OCI-LY7 (cell line): ENCODE measurements at regions not wholly inside any gene's neighbourhood (a gene's known extent, or its start where the extent isn't known, plus 50 kb on each side); places are given as distances from the start of the nearest gene placed in this dataset.

Experiments used
- EZH2phosphoT487 ChIP-seq: fragments of 200-600 bp; sonication (generic); IDR thresholded peaks from 2 replicates; pipeline ENCODE4 v1.6.1; 2018; ENCODE audit warnings: low read depth, borderline replicate concordance, mild to moderate bottlenecking, mixed run types, antibody characterized with exemption, low read length, moderate library complexity, mixed read lengths
- TF ChIP-seq, protein P1 (sequence below): fragments of 200-600 bp; sonication (generic); conservative IDR thresholded peaks from 2 replicates; pipeline ENCODE4 v1.5.1; 2014; ENCODE audit warnings: mild to moderate bottlenecking, antibody characterized with exemption, low read length, moderate library complexity, mixed read lengths

DNA sequence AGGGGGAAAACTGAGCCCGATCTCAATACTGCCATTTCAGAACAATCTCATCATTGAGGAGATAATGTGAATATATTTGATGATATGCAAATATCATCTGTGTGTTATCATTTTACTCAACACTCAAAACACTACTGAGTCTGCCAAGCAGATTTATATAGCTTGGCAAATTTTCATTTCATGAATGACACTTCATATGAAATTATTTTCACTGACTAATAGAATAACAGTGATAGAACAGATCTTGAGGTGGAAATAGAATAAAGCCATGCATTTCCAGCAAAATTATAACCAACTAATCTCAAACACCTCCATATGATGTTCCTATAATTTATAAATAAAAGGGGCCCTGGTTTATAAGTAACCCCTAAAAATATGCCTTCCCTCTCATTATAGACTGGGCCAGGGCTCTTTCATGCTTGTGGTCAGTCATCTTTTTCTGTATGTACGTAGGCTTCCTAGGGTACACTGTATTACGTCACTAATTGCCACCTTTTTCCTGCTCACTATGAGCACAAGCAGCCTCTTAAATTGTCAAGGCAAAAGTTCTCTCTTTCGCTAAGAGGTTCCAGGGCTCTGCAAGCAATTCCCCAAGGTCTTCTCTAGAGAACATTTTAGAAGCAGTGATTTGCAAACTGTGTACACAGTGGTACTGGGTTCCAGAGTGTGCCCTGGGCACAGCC is 197.1 kb upstream of the FOXN3 start:
- TF ChIP-seq, protein P1, sequence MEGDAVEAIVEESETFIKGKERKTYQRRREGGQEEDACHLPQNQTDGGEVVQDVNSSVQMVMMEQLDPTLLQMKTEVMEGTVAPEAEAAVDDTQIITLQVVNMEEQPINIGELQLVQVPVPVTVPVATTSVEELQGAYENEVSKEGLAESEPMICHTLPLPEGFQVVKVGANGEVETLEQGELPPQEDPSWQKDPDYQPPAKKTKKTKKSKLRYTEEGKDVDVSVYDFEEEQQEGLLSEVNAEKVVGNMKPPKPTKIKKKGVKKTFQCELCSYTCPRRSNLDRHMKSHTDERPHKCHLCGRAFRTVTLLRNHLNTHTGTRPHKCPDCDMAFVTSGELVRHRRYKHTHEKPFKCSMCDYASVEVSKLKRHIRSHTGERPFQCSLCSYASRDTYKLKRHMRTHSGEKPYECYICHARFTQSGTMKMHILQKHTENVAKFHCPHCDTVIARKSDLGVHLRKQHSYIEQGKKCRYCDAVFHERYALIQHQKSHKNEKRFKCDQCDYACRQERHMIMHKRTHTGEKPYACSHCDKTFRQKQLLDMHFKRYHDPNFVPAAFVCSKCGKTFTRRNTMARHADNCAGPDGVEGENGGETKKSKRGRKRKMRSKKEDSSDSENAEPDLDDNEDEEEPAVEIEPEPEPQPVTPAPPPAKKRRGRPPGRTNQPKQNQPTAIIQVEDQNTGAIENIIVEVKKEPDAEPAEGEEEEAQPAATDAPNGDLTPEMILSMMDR, result no peak
- no peak for TF ChIP-seq EZH2phosphoT487
